Uterus (tissue), 3 donors: ENCODE measurements at regions not wholly inside any gene's neighbourhood (a gene's known extent, or its start where the extent isn't known, plus 50 kb on each side); places are given as distances from the start of the nearest gene placed in this dataset.

Experiments
- DNase-seq, 2 donors: peaks; one replicate each; pipeline ENCODE4 v3.0.0-alpha.2; 2019 to 2020
- H3K27ac ChIP-seq, 2 donors: fragments of 200-600 bp; sonication (generic); 1 replicate in 1 of 2; 2 replicates in 1 of 2; pipeline ENCODE4 v1.5.1; 2016 to 2018
- H3K27me3 ChIP-seq, 2 donors: fragments of 200-600 bp; sonication (generic); one replicate each; pipeline ENCODE4 v1.5.1; 2018 to 2019; ENCODE audit warnings: control low read depth in 1 of 2
- H3K36me3 ChIP-seq, 2 donors: fragments of 200-600 bp; sonication (generic); one replicate each; pipeline ENCODE4 v1.5.1; 2019; ENCODE audit warnings: control low read depth in 1 of 2
- H3K4me1 ChIP-seq, 2 donors: fragments of 200-600 bp; sonication (generic); one replicate each; pipeline ENCODE4 v1.5.1; 2018 to 2019; ENCODE audit warnings: control low read depth in 1 of 2
- H3K4me3 ChIP-seq, 2 donors: fragments of 200-600 bp; sonication (generic); 1 replicate in 1 of 2; 2 replicates in 1 of 2; pipeline ENCODE4 v1.5.1; 2018 to 2019; ENCODE audit warnings: mild to moderate bottlenecking in 1 of 2
- H3K9me3 ChIP-seq, 2 donors: fragments of 200-600 bp; sonication (generic); one replicate each; pipeline ENCODE4 v1.5.1; 2019; ENCODE audit warnings: control low read depth in 1 of 2
- CTCF ChIP-seq, 4 experiments: fragments of 200-600 bp in 2 of 4; fragments of 450-650 bp in 2 of 4; sonication (generic) in 2 of 4; IDR thresholded peaks; one replicate each; pipeline ENCODE4 v1.5.1; 2016 to 2019; ENCODE audit warnings: antibody characterized with exemption in 4 of 4, mild to moderate bottlenecking in 2 of 4, moderate library complexity in 1 of 4
- POLR2A ChIP-seq, 2 donors: fragments of 450-650 bp; IDR thresholded peaks; one replicate each; pipeline ENCODE4 v1.6.1; 2016; ENCODE audit warnings: antibody characterized with exemption in 2 of 2, mild to moderate bottlenecking in 1 of 2, moderate library complexity in 1 of 2
- intact Hi-C: fragments of 100-400 bp; cut with DNase I; formaldehyde crosslinking; loops from one replicate; pipeline ENCODE4 v1.15.1; 2023; ENCODE audit warnings: low total_unique reads
- donor health status: DM: yes; HTN: yes; CAD: no.

DNA sequence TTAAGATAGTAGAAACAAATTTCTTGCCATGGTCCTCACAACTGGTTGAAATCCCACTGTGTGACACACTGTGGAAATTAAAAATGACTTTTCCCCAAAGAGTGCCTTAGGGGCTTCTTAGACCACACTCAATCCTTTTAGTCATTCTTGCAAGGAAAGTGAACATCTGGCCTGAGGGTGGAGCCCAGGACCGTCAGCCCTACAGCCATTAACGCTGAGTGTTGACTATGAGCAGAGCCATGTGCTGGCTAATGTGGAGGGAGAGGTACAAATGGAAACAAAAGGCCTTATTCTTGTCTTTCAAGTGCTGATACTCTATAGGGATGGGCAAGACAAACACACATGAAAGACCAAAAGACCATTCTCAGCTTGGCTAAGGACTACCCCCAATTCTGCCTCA, 456.5 kb downstream of the ZSWIM6 start:
- Histone ChIP-seq H3K27me3 (no peaks in the 10 kb centered on the region), H3K27ac (no peak overlapping the region), H3K9me3 (no peaks in the 10 kb centered on the region), H3K36me3 (no peaks in the 10 kb centered on the region), H3K4me1 (no peaks in the 10 kb centered on the region), H3K4me3 (no peak overlapping the region)
- intact Hi-C loops = no loop called here
- no peak for DNase-seq
- TF ChIP-seq CTCF (IDR thresholded peaks at IDR 0.05) (no peak), POLR2A (IDR thresholded peaks at IDR 0.05) (no peak)

- Histone ChIP-seq H3K27ac (no peak overlapping the region), H3K27me3 (no peaks in the 10 kb centered on the region), H3K36me3 (no peaks in the 10 kb centered on the region), H3K4me3 (no peak overlapping the region), H3K9me3 (no peaks in the 10 kb centered on the region), H3K4me1 (no peaks in the 10 kb centered on the region)
- TF ChIP-seq CTCF (IDR thresholded peaks at IDR 0.05) (no peak), POLR2A (IDR thresholded peaks at IDR 0.05) (no peak)
- intact Hi-C loops = no loop called here
- DNase-seq = no peak
Observed at GRCh38 chr5:61790007-61790406, 457.9 kb downstream of the ZSWIM6 start.

DNA sequence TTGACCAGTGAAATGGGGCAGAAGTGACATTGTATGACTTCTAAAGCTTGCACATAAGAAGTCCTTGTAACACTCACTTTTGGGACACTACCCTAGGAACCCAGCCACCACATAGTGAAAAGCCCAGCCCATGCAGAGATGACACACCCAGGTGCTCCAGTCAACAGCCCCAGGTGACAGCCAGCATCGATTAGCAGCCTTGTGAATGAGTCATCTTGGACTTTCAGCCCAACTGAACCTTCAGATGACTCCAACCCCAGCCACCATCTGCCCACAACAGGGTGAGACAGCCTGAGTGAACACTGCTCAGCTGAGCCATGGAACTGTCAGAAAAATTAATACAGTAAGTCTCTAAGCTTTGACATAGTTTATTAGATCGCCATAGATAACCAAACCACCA, 458.6 kb downstream of the ZSWIM6 start:
- TF ChIP-seq POLR2A (IDR thresholded peaks at IDR 0.05) = no peak
- no peak for TF ChIP-seq CTCF (IDR thresholded peaks at IDR 0.05)
- Histone ChIP-seq H3K36me3 (no peaks in the 10 kb centered on the region), H3K4me3 (no peak overlapping the region), H3K27ac (no peak overlapping the region), H3K27me3 (no peaks in the 10 kb centered on the region), H3K9me3 (no peaks in the 10 kb centered on the region), H3K4me1 (no peaks in the 10 kb centered on the region)
- intact Hi-C loops = no loop called here
- no peak for DNase-seq

- intact Hi-C loops = no loop called here
- H3K27me3 ChIP-seq = no peaks in the 10 kb centered on the region
- H3K27ac ChIP-seq = no peak overlapping the region
- no peaks in the 10 kb centered on the region for H3K9me3 ChIP-seq
- H3K36me3 ChIP-seq = no peaks in the 10 kb centered on the region
- no peaks in the 10 kb centered on the region for H3K4me1 ChIP-seq
- TF ChIP-seq POLR2A (IDR thresholded peaks at IDR 0.05) = no peak
- no peak for TF ChIP-seq CTCF (IDR thresholded peaks at IDR 0.05)
- no peak for DNase-seq
- no peak overlapping the region for H3K4me3 ChIP-seq
Observed at GRCh38 chr5:61796773-61797172, 464.7 kb downstream of the ZSWIM6 start.

- H3K9me3 ChIP-seq = no peaks in the 10 kb centered on the region
- no peaks in the 10 kb centered on the region for H3K4me1 ChIP-seq
- H3K27me3 ChIP-seq = no peaks in the 10 kb centered on the region
- TF ChIP-seq POLR2A (IDR thresholded peaks at IDR 0.05) = no peak
- TF ChIP-seq CTCF (IDR thresholded peaks at IDR 0.05) = no peak
- intact Hi-C loops = no loop called here
- DNase-seq = no peak
- H3K36me3 ChIP-seq = no peaks in the 10 kb centered on the region
- no peak overlapping the region for H3K4me3 ChIP-seq
- H3K27ac ChIP-seq = no peak overlapping the region
Observed at GRCh38 chr5:61800450-61800849, 468.4 kb downstream of the ZSWIM6 start.
